Panc1 (cell line): ENCODE measurements at regions not wholly inside any gene's neighbourhood (a gene's known extent, or its start where the extent isn't known, plus 50 kb on each side); places are given as distances from the start of the nearest gene placed in this dataset.
A peak's percentile ranks its signal among the peaks of the same experiment; 100 is the strongest.

Source experiments
- ATAC-seq: fragments of 200-7000 bp; cut with Tn5 transposase; 2 replicates; pipeline ENCODE4 v1.9.1; 2020; ENCODE audit warnings: mild to moderate bottlenecking, moderate library complexity
- BruUV-seq: library from RNA; stranded (reverse); fragments of 400-500 nt; replicated peaks from 2 replicates; lab custom pipeline; 2021; lab: Mats Ljungman, UMichigan
- CTCF ChIA-PET: fragments of 300-600 bp; sonication (Branson Sonifier 250); formaldehyde crosslinking; loops from one replicate; lab custom pipeline; 2022; ENCODE audit warnings: antibody characterized with exemption; lab: Charles Lee
- POLR2A ChIA-PET: fragments of 300-600 bp; sonication (Branson Sonifier 250); formaldehyde crosslinking; loops from one replicate; lab custom pipeline; 2022; ENCODE audit warnings: antibody characterized with exemption; lab: Charles Lee
- DNase-seq: peaks from one replicate; pipeline ENCODE4 v3.0.0-alpha.2; 2010; ENCODE audit warnings: low read depth, low spot score
- H3K27ac ChIP-seq: 2 replicates; pipeline ENCODE4 v1.5.1; 2011; ENCODE audit warnings: mild to moderate bottlenecking, low read length, inconsistent platforms
- H3K27me3 ChIP-seq: fragments of 200-500 bp; sonication (Bioruptor generic); 2 replicates; pipeline ENCODE4 v1.6.0; 2014; ENCODE audit warnings: low read length, inconsistent platforms; ENCODE audit not compliant: control insufficient read depth, insufficient read depth
- H3K36me3 ChIP-seq: fragments of 200-500 bp; sonication (Bioruptor generic); 2 replicates; pipeline ENCODE4 v1.5.1; 2014; ENCODE audit warnings: inconsistent platforms, mild to moderate bottlenecking, low read length, moderate library complexity; ENCODE audit not compliant: control insufficient read depth, insufficient read depth
- H3K4me1 ChIP-seq: 2 replicates; pipeline ENCODE4 v1.5.1; 2011; ENCODE audit warnings: inconsistent platforms, mild to moderate bottlenecking, low read length, moderate library complexity; ENCODE audit not compliant: control insufficient read depth, insufficient read depth
- H3K4me3 ChIP-seq, 2 experiments: 2 replicates each; pipeline ENCODE4 v1.5.1; 2011 to 2012; ENCODE audit warnings: low read depth in 2 of 2, low read length in 2 of 2, mild to moderate bottlenecking in 2 of 2, inconsistent platforms in 1 of 2, moderate library complexity in 1 of 2
- H3K9me3 ChIP-seq: fragments of 200-500 bp; sonication (Bioruptor generic); 2 replicates; pipeline ENCODE4 v1.5.1; 2014; ENCODE audit warnings: low read depth, mild to moderate bottlenecking, inconsistent platforms, low read length, moderate library complexity; ENCODE audit not compliant: control insufficient read depth, insufficient read depth
- POLR2AphosphoS5 ChIP-seq: IDR thresholded peaks from 2 replicates; pipeline ENCODE4 v1.6.1; 2012; ENCODE audit warnings: mild to moderate bottlenecking, low read depth, low read length, moderate library complexity
- SIN3A ChIP-seq: IDR thresholded peaks from 2 replicates; pipeline ENCODE4 v1.6.1; 2012; ENCODE audit warnings: low read depth, mild to moderate bottlenecking, low read length, moderate library complexity, borderline replicate concordance; ENCODE audit not compliant: insufficient read depth
- TCF7L2 ChIP-seq: IDR thresholded peaks from 2 replicates; pipeline ENCODE4 v1.6.1; 2011; ENCODE audit warnings: mild to moderate bottlenecking, low read depth, low read length, inconsistent platforms
- in situ Hi-C: cut with HindIII; loops from 2 replicates; pipeline ENCODE4 v1.10.0; 2016; ENCODE audit warnings: low sequenced_read_pairs, low pct_unique_long_range_greater_than_20kb
- intact Hi-C: fragments of 100-400 bp; cut with micrococcal nuclease; formaldehyde crosslinking; loops from one replicate; pipeline ENCODE4 v1.10.0; 2022; ENCODE audit not compliant: unreplicated experiment
- TF ChIP-seq, protein P1 (sequence below): fragments of 450-650 bp; IDR thresholded peaks from 2 replicates; pipeline ENCODE4 v1.5.1; 2017; ENCODE audit warnings: mild to moderate bottlenecking
- TF ChIP-seq, protein P2 (sequence below), 2 experiments: IDR thresholded peaks; 2 replicates each; pipeline ENCODE4 v1.6.1; 2011 to 2012; ENCODE audit warnings: low read depth in 2 of 2, control low read depth in 1 of 2, low read length in 1 of 2, mild to moderate bottlenecking in 1 of 2, moderate library complexity in 1 of 2; ENCODE audit not compliant: insufficient read depth in 1 of 2

DNA sequence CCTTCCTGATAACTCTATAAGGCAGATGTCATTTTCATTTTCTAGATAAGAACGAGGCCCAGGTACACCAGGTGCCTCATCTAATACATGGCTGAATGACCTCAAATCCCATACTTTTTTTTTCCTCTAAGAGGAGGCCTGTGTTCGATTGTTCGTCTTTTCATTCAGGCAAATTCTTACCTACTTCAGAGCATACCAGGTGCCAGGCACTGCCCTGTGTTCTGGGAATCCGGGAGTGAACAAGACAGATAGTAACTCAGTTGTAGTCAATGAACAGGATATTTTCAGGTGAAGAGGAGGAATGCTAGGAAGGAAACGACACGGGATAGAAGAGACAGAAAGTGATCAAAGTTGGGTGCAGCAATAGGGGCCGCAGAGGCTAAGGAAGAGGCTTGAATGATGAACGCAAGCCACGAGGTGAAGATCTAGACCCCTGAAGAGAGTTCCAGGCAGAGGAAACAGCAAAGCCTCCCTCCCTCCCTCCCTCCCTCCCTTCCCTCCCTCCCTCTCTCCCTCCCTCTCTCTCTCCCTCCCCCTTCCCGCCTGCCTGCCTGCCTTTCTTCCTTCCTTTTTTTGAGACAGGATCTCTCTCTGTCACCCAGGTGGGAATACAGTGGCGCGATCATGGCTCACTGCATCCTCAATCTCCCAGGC is 150.1 kb upstream of the ZNF217 start:
- in situ Hi-C loops (no loop called here), intact Hi-C loops (loop anchor here (5.0 kb wide), 1 partner anchor 44 kb away; no protein-coding TSS in a partner anchor)
- TF ChIP-seq, protein P1, sequence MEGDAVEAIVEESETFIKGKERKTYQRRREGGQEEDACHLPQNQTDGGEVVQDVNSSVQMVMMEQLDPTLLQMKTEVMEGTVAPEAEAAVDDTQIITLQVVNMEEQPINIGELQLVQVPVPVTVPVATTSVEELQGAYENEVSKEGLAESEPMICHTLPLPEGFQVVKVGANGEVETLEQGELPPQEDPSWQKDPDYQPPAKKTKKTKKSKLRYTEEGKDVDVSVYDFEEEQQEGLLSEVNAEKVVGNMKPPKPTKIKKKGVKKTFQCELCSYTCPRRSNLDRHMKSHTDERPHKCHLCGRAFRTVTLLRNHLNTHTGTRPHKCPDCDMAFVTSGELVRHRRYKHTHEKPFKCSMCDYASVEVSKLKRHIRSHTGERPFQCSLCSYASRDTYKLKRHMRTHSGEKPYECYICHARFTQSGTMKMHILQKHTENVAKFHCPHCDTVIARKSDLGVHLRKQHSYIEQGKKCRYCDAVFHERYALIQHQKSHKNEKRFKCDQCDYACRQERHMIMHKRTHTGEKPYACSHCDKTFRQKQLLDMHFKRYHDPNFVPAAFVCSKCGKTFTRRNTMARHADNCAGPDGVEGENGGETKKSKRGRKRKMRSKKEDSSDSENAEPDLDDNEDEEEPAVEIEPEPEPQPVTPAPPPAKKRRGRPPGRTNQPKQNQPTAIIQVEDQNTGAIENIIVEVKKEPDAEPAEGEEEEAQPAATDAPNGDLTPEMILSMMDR: no peak
- TF ChIP-seq POLR2AphosphoS5 (no peak), SIN3A (no peak), TCF7L2 (no peak)
- TF ChIP-seq, protein P2, sequence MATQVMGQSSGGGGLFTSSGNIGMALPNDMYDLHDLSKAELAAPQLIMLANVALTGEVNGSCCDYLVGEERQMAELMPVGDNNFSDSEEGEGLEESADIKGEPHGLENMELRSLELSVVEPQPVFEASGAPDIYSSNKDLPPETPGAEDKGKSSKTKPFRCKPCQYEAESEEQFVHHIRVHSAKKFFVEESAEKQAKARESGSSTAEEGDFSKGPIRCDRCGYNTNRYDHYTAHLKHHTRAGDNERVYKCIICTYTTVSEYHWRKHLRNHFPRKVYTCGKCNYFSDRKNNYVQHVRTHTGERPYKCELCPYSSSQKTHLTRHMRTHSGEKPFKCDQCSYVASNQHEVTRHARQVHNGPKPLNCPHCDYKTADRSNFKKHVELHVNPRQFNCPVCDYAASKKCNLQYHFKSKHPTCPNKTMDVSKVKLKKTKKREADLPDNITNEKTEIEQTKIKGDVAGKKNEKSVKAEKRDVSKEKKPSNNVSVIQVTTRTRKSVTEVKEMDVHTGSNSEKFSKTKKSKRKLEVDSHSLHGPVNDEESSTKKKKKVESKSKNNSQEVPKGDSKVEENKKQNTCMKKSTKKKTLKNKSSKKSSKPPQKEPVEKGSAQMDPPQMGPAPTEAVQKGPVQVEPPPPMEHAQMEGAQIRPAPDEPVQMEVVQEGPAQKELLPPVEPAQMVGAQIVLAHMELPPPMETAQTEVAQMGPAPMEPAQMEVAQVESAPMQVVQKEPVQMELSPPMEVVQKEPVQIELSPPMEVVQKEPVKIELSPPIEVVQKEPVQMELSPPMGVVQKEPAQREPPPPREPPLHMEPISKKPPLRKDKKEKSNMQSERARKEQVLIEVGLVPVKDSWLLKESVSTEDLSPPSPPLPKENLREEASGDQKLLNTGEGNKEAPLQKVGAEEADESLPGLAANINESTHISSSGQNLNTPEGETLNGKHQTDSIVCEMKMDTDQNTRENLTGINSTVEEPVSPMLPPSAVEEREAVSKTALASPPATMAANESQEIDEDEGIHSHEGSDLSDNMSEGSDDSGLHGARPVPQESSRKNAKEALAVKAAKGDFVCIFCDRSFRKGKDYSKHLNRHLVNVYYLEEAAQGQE (IDR thresholded peaks at IDR 0.05; ENCODE audit: insufficient read depth in 1 of 2, low read depth in 2 of 2, low read length in 1 of 2): no peak
- ATAC-seq: no peak
- no peak for DNase-seq
- no TSS peak for BruUV-seq
- ChIA-PET POLR2A (no interaction called here), CTCF (no interaction called here)
- Histone ChIP-seq H3K9me3 (no peaks in the 10 kb centered on the region), H3K27me3 (no peaks in the 10 kb centered on the region), H3K4me1 (peaks cover 50% of the 10 kb centered on the region), H3K27ac (peak overlapping the region; percentile 100), H3K36me3 (no peaks in the 10 kb centered on the region), H3K4me3 (no peak overlapping the region)

DNA sequence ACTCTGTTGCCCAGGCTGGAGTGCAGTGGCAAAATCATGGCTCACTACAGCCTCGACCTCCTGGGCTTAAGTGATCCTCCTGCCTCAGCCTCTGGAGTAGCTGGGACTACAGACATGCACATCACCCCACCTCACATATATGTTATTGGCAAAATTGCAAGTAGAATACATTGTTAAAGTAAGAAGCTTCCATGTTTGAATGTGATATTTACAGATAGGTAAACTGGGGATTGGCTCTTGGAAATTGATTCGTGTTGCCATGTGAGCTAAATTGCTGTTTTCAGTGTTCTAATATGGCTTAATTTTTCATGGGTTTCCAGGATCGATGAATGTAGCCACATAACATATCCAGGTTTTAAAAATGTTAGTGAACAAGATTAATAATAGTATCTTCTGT is 149.0 kb upstream of the ZNF217 start:
- TF ChIP-seq POLR2AphosphoS5 (no peak), TCF7L2 (no peak), SIN3A (no peak)
- TF ChIP-seq, protein P1: no peak
- TF ChIP-seq, protein P2 (IDR thresholded peaks at IDR 0.05; ENCODE audit: insufficient read depth in 1 of 2, low read depth in 2 of 2, low read length in 1 of 2): no peak
- BruUV-seq: no TSS peak
- intact Hi-C loops: loop anchor here (5.0 kb wide), 1 partner anchor 45 kb away; no protein-coding TSS in a partner anchor
- Histone ChIP-seq H3K27ac (peak overlapping the region; percentile 100), H3K36me3 (no peaks in the 10 kb centered on the region), H3K27me3 (no peaks in the 10 kb centered on the region), H3K4me3 (no peak overlapping the region), H3K4me1 (peaks cover 52% of the 10 kb centered on the region), H3K9me3 (no peaks in the 10 kb centered on the region)
- in situ Hi-C loops: no loop called here
- ATAC-seq (no peak), DNase-seq (no peak)
- ChIA-PET POLR2A (no interaction called here), CTCF (no interaction called here)
